Pancreas (tissue), 10 donors: ENCODE measurements at regions not wholly inside any gene's neighbourhood (a gene's known extent, or its start where the extent isn't known, plus 50 kb on each side); places are given as distances from the start of the nearest gene placed in this dataset.
A peak's percentile ranks its signal among the peaks of the same experiment; 100 is the strongest.

Experiments used
- ATAC-seq, 4 donors: fragments of 200-7000 bp; cut with Tn5 transposase; one replicate each; pipeline versions ENCODE4 v1.8.0 to v1.9.1; 2020; ENCODE audit warnings: mild to moderate bottlenecking in 4 of 4, moderate library complexity in 4 of 4
- DNase-seq, 6 donors: peaks; one replicate each; pipeline ENCODE4 v3.0.0-alpha.2; 2020
- FAIRE-seq: peaks from 2 replicates; lab custom pipeline; 2012; peaks lifted over from hg19 to GRCh38; lab: Jason Lieb, UNC
- H3K27ac ChIP-seq, 4 donors: fragments of 200-600 bp; sonication (generic); 1 replicate in 3 of 4; 2 replicates in 1 of 4; pipeline versions ENCODE4 v1.5.0 to v1.8.0; 2020
- H3K27me3 ChIP-seq, 4 donors: fragments of 200-600 bp; one replicate each; pipeline ENCODE4 v1.8.0; 2021
- H3K36me3 ChIP-seq, 3 donors: fragments of 200-600 bp; sonication (generic) in 1 of 3; one replicate each; pipeline versions ENCODE4 v1.5.0 to v1.8.0; 2020 to 2021
- H3K4me1 ChIP-seq, 3 donors: fragments of 200-600 bp; one replicate each; pipeline ENCODE4 v1.8.0; 2021
- H3K4me3 ChIP-seq, 4 donors: fragments of 200-600 bp; sonication (generic) in 2 of 4; one replicate each; pipeline versions ENCODE4 v1.5.0 to v1.8.0; 2020 to 2021
- H3K9me3 ChIP-seq, 4 donors: fragments of 200-600 bp; one replicate each; pipeline ENCODE4 v1.8.0; 2021
- CTCF ChIP-seq, 4 donors: fragments of 200-600 bp; sonication (generic) in 3 of 4; IDR thresholded peaks; one replicate each; pipeline versions ENCODE4 v1.5.0 to v1.8.0; 2021; ENCODE audit warnings: antibody characterized with exemption in 4 of 4
- WGBS, 2 donors: extraction: QIAGEN DNeasy Blood & Tissue Kit; methylation state at CpG; one replicate each; pipeline ENCODE4 v1.1.7; 2013; 5-methylcytosine and 5-hydroxymethylcytosine counted together
- intact Hi-C, 3 donors: fragments of 100-400 bp; cut with DNase I; formaldehyde crosslinking; loops; one replicate each; pipeline versions ENCODE4 v1.11.1 to v1.14.2; 2022
- donor health status: healthy with polysubstance abuse.
- donor health status: DM: no; HTN: no; CAD: no; lungs with moderate emphysema.
- donor health status: DM: no; HTN: no; CAD: no.
- donor health status: control.
- donor health status: control.
- donor health status: Bipolar disorder and iron deficiency.
- donor health status: DM: yes; HTN: yes; CAD: no.
- donor health status: DM: no; HTN: no; CAD: no.
- donor health status: DM: no; HTN: no; CAD: no.
- donor health status: DM: yes; HTN: yes; CAD: no.

- no peak for TF ChIP-seq CTCF (IDR thresholded peaks at IDR 0.05)
- intact Hi-C loops: no loop called here
- no peak for ATAC-seq
- 80 to 86% methylated on average over 7 of the region's 7 CpGs for WGBS, 2 donors
- Histone ChIP-seq H3K9me3 (no peaks in the 10 kb centered on the region), H3K4me1 (peaks cover 0 to 14% (median 0%) of the 10 kb centered on the region in 3 donors), H3K4me3 (no peak overlapping the region), H3K27me3 (no peaks in the 10 kb centered on the region), H3K36me3 (no peaks in the 10 kb centered on the region), H3K27ac (no peak overlapping the region)
- DNase-seq: no peak
- no peak for FAIRE-seq
These were observed 235.1 kb downstream of the GADD45G start for GRCh38 chr9:89839952-89840351.

- whole genome bisulfite sequencing, 2 donors: 97 to 99% methylated on average over 5 of the region's 5 CpGs
- Histone ChIP-seq H3K4me3 (no peak overlapping the region), H3K4me1 (peaks cover 0 to 14% (median 0%) of the 10 kb centered on the region in 3 donors), H3K27me3 (no peaks in the 10 kb centered on the region), H3K36me3 (no peaks in the 10 kb centered on the region), H3K27ac (no peak overlapping the region), H3K9me3 (no peaks in the 10 kb centered on the region)
- DNase-seq (no peak), FAIRE-seq (no peak), ATAC-seq (no peak)
- intact Hi-C loops: no loop called here
- TF ChIP-seq CTCF (IDR thresholded peaks at IDR 0.05): no peak
These were observed 236.6 kb downstream of the GADD45G start for GRCh38 chr9:89841456-89841855.

GRCh38 chr9:89842267-89842768 is 237.5 kb downstream of the GADD45G start:
- FAIRE-seq: no peak
- H3K27me3 ChIP-seq: no peaks in the 10 kb centered on the region
- ATAC-seq: peak; percentile 78 to 91 (median 82)
- 57 to 59% methylated on average over 8 of the region's 8 CpGs for WGBS, 2 donors
- H3K4me1 ChIP-seq: peaks cover 0 to 14% (median 0%) of the 10 kb centered on the region in 3 donors
- H3K27ac ChIP-seq: no peak overlapping the region
- no peak overlapping the region for H3K4me3 ChIP-seq
- DNase-seq: peak in 3 of 6 donors; percentile 36 to 56 (median 41)
- H3K9me3 ChIP-seq: no peaks in the 10 kb centered on the region
- TF ChIP-seq CTCF (IDR thresholded peaks at IDR 0.05): no peak
- no peaks in the 10 kb centered on the region for H3K36me3 ChIP-seq
- intact Hi-C loops: no loop called here

GRCh38 chr9:89843074-89843473 is 238.3 kb downstream of the GADD45G start:
- DNase-seq (no peak), ATAC-seq (no peak), FAIRE-seq (no peak)
- Histone ChIP-seq H3K4me3 (no peak overlapping the region), H3K36me3 (no peaks in the 10 kb centered on the region), H3K9me3 (no peaks in the 10 kb centered on the region), H3K27me3 (no peaks in the 10 kb centered on the region), H3K4me1 (peaks cover 0 to 14% (median 0%) of the 10 kb centered on the region in 3 donors), H3K27ac (no peak overlapping the region)
- no peak for TF ChIP-seq CTCF (IDR thresholded peaks at IDR 0.05)
- WGBS, 2 donors: 94 to 97% methylated on average over 5 of the region's 5 CpGs
- intact Hi-C loops: no loop called here

DNA sequence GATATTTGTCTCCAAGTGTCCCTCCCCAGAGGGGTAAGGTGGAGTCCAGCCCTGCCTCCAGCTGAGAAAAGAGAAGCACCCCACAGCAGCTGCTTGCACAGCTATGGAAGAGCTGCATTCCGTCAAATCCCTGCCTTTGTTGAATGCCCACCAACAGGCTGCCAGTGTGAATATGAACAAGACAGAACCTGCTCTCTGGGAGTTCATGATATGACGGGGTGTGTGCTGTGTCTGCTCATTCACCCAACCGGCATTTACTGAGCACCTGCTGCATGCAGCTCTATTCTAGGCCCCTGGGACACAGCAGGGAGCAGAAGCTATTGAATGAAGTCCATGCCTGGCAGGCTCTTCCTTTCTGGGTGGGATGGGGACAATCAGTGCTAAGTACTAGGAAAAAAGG is 238.8 kb downstream of the GADD45G start:
- H3K27me3 ChIP-seq: no peaks in the 10 kb centered on the region
- no peaks in the 10 kb centered on the region for H3K36me3 ChIP-seq
- no peak for FAIRE-seq
- H3K4me3 ChIP-seq: no peak overlapping the region
- DNase-seq: no peak
- intact Hi-C loops: no loop called here
- TF ChIP-seq CTCF (IDR thresholded peaks at IDR 0.05): no peak
- H3K4me1 ChIP-seq: peaks cover 0 to 14% (median 0%) of the 10 kb centered on the region in 3 donors
- no peaks in the 10 kb centered on the region for H3K9me3 ChIP-seq
- WGBS, 2 donors: 92 to 95% methylated on average over 3 of the region's 3 CpGs
- H3K27ac ChIP-seq: no peak overlapping the region
- no peak for ATAC-seq
